ENCODE measurements at regions not wholly inside any gene's neighbourhood (a gene's known extent, or its start where the extent isn't known, plus 50 kb on each side); places are given as distances from the start of the nearest gene placed in this dataset.

DNA sequence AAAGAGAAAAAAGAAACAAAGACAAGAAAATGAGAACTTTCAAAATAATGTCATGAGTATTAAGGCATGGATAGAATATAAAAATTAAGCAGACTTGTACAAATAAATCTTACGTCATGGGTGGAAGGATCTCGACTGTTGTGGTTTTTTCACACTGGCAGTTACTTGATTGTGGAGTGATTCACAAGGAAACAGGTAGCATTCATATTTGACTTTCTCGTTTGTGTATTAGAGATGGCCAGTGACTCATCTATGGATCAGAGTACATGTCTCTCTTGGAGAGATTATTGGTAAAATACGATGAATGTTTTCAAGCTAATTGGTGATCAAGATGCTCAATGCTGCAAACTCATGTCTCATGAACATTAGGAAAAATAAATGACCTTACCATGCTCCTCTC is 564.3 kb downstream of the GATA3 start:
- no peak overlapping the region for H3K4me3 ChIP-seq (ENCODE audit: low read length in 2 of 2)
- peaks cover 0 to 1% of the 10 kb centered on the region in 2 donors for H3K9me3 ChIP-seq (ENCODE audit: control insufficient read depth in 2 of 2, insufficient read depth in 1 of 2, low read length in 1 of 2)
- H3K27me3 ChIP-seq (ENCODE audit: control insufficient read depth in 2 of 2, insufficient read depth in 1 of 2, low read length in 1 of 2) = no peaks in the 10 kb centered on the region
- H3K27ac ChIP-seq (ENCODE audit: low read depth in 1 of 2, low read length in 1 of 2) = no peak overlapping the region
- H3K4me1 ChIP-seq (ENCODE audit: control insufficient read depth in 2 of 2, insufficient read depth in 2 of 2, low read length in 2 of 2) = no peaks in the 10 kb centered on the region
- DNase-seq (ENCODE audit: low read depth in 6 of 9, low spot score in 9 of 9) = no peak
- no peaks in the 10 kb centered on the region for H3K36me3 ChIP-seq (ENCODE audit: control insufficient read depth in 2 of 2, insufficient read depth in 2 of 2, low read length in 1 of 2)
- 92% methylated on average over 4 of the region's 4 CpGs for WGBS

DNA sequence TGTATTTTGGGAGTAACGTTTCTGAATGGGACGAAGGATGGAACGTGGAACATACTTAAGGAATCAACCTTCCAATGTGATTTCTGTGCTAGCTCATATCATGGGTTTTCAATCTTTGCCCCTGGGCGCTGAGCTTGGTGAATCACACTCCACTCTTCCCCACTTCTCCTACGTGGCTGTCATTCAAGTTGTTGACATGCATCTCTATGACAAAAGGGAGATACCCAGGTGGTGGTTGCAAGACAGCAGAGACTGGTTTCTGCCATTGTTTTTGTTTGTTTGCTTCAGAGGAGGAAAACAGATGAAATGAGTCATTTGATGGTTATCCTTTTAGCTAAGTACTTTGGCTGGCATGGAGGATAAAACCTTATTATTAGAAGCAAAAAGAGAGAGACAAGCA is 573.9 kb downstream of the GATA3 start:
- WGBS = 93% methylated on average over 5 of the region's 5 CpGs
- H3K4me3 ChIP-seq (ENCODE audit: low read length in 2 of 2) = no peak overlapping the region
- H3K27ac ChIP-seq (ENCODE audit: low read depth in 1 of 2, low read length in 1 of 2) = no peak overlapping the region

DNA sequence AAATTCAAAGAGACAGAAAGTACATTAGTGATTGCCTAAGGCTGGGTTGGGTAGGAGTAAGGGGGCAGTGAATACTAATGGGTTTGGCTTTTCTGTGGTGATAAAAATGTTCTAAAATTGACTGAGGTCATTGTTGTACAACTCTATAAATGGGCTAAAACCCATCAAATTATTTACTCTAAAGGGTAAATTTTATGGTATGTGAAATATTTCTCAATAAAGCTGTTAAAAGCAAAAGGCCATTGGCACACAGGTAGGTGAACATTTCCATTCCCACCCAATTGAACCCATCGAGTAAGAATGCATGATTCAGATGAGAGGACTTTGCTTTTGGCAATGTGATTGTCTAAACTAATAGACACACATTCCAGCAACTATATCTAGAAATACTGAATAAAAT is 579.4 kb downstream of the GATA3 start:
- Histone ChIP-seq H3K27ac (ENCODE audit: low read depth in 1 of 2, low read length in 1 of 2) (no peak overlapping the region), H3K27me3 (ENCODE audit: control insufficient read depth in 2 of 2, insufficient read depth in 1 of 2, low read length in 1 of 2) (no peaks in the 10 kb centered on the region), H3K4me1 (ENCODE audit: control insufficient read depth in 2 of 2, insufficient read depth in 2 of 2, low read length in 2 of 2) (no peaks in the 10 kb centered on the region), H3K9me3 (ENCODE audit: control insufficient read depth in 2 of 2, insufficient read depth in 1 of 2, low read length in 1 of 2) (no peaks in the 10 kb centered on the region), H3K36me3 (ENCODE audit: control insufficient read depth in 2 of 2, insufficient read depth in 2 of 2, low read length in 1 of 2) (no peaks in the 10 kb centered on the region), H3K4me3 (ENCODE audit: low read length in 2 of 2) (no peak overlapping the region)
- DNase-seq (ENCODE audit: low read depth in 6 of 9, low spot score in 9 of 9) = no peak
- WGBS = 94% methylated on average over 1 of the region's 1 CpG

More for the DNA sequence above, 573.9 kb downstream of the GATA3 start:
- H3K4me1 ChIP-seq (ENCODE audit: control insufficient read depth in 2 of 2, insufficient read depth in 2 of 2, low read length in 2 of 2) = no peaks in the 10 kb centered on the region
- H3K27me3 ChIP-seq (ENCODE audit: control insufficient read depth in 2 of 2, insufficient read depth in 1 of 2, low read length in 1 of 2) = no peaks in the 10 kb centered on the region
- H3K9me3 ChIP-seq (ENCODE audit: control insufficient read depth in 2 of 2, insufficient read depth in 1 of 2, low read length in 1 of 2) = no peaks in the 10 kb centered on the region
- H3K36me3 ChIP-seq (ENCODE audit: control insufficient read depth in 2 of 2, insufficient read depth in 2 of 2, low read length in 1 of 2) = no peaks in the 10 kb centered on the region
- no peak for DNase-seq (ENCODE audit: low read depth in 6 of 9, low spot score in 9 of 9)

- no peak for DNase-seq (ENCODE audit: low read depth in 6 of 9, low spot score in 9 of 9)
- H3K27ac ChIP-seq (ENCODE audit: low read depth in 1 of 2, low read length in 1 of 2) = no peak overlapping the region
- H3K27me3 ChIP-seq (ENCODE audit: control insufficient read depth in 2 of 2, insufficient read depth in 1 of 2, low read length in 1 of 2) = no peaks in the 10 kb centered on the region
- H3K4me3 ChIP-seq (ENCODE audit: low read length in 2 of 2) = no peak overlapping the region
- no peaks in the 10 kb centered on the region for H3K4me1 ChIP-seq (ENCODE audit: control insufficient read depth in 2 of 2, insufficient read depth in 2 of 2, low read length in 2 of 2)
- H3K36me3 ChIP-seq (ENCODE audit: control insufficient read depth in 2 of 2, insufficient read depth in 2 of 2, low read length in 1 of 2) = no peaks in the 10 kb centered on the region
- no peaks in the 10 kb centered on the region for H3K9me3 ChIP-seq (ENCODE audit: control insufficient read depth in 2 of 2, insufficient read depth in 1 of 2, low read length in 1 of 2)
- WGBS = 97% methylated on average over 9 of the region's 9 CpGs
Measured at GRCh38 chr10:8636371-8636770, 581.9 kb downstream of the GATA3 start.

DNA sequence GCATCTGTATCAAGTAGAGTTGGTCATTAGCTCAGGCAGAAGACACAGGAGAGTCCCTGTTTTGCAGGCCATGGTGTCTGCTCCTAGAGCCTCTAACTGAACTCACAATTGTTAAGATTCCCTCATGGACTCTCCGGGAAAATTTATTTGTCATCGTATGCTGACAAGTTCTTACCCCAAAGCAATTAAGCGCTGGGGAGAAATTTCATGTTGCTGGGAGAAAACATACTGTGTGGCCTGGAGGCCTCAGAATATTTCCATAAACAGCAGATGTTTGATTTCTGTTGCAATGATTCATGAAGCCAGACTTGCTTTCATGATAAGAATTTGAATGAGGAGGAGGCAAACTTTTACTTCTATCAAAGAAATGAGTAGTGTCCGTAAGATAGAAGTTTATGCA is 583.2 kb downstream of the GATA3 start:
- 97% methylated on average over 4 of the region's 4 CpGs for WGBS
- Histone ChIP-seq H3K27ac (ENCODE audit: low read depth in 1 of 2, low read length in 1 of 2) (no peak overlapping the region), H3K36me3 (ENCODE audit: control insufficient read depth in 2 of 2, insufficient read depth in 2 of 2, low read length in 1 of 2) (no peaks in the 10 kb centered on the region), H3K9me3 (ENCODE audit: control insufficient read depth in 2 of 2, insufficient read depth in 1 of 2, low read length in 1 of 2) (no peaks in the 10 kb centered on the region), H3K4me1 (ENCODE audit: control insufficient read depth in 2 of 2, insufficient read depth in 2 of 2, low read length in 2 of 2) (no peaks in the 10 kb centered on the region), H3K27me3 (ENCODE audit: control insufficient read depth in 2 of 2, insufficient read depth in 1 of 2, low read length in 1 of 2) (no peaks in the 10 kb centered on the region), H3K4me3 (ENCODE audit: low read length in 2 of 2) (no peak overlapping the region)
- no peak for DNase-seq (ENCODE audit: low read depth in 6 of 9, low spot score in 9 of 9)

DNA sequence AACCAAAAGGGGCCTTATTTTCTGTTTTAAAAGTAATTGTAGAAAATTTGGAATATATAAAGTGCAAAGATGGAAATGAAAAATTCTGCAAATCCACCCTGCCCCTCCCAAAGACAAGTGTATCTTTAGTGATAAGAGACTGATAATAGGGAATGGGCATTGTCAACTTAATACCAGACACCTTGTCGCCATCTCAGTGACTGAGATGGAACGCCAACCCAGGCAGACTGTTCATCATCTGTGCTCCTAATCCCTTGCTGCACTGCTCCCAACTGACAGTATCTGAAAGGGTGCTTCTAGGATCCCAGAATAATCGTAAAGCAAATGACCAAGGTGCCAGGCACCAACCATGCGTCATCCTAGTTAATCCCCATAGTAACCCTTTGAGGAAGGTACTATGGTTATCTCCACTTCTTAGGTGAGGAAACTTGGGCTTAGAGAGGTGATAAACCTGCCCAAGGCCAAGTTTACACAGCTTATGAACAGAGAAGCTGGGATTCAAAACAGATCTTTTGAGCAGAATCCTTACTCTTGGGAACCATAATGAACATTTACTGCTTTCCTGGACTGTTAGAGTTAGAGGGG is 583.7 kb downstream of the GATA3 start:
- Histone ChIP-seq H3K36me3 (ENCODE audit: control insufficient read depth in 2 of 2, insufficient read depth in 2 of 2, low read length in 1 of 2) (no peaks in the 10 kb centered on the region), H3K4me3 (ENCODE audit: low read length in 2 of 2) (no peak overlapping the region), H3K9me3 (ENCODE audit: control insufficient read depth in 2 of 2, insufficient read depth in 1 of 2, low read length in 1 of 2) (no peaks in the 10 kb centered on the region), H3K4me1 (ENCODE audit: control insufficient read depth in 2 of 2, insufficient read depth in 2 of 2, low read length in 2 of 2) (no peaks in the 10 kb centered on the region), H3K27me3 (ENCODE audit: control insufficient read depth in 2 of 2, insufficient read depth in 1 of 2, low read length in 1 of 2) (no peaks in the 10 kb centered on the region), H3K27ac (ENCODE audit: low read depth in 1 of 2, low read length in 1 of 2) (no peak overlapping the region)
- DNase-seq (ENCODE audit: low read depth in 6 of 9, low spot score in 9 of 9) = no peak
- 98% methylated on average over 4 of the region's 4 CpGs for WGBS

DNA sequence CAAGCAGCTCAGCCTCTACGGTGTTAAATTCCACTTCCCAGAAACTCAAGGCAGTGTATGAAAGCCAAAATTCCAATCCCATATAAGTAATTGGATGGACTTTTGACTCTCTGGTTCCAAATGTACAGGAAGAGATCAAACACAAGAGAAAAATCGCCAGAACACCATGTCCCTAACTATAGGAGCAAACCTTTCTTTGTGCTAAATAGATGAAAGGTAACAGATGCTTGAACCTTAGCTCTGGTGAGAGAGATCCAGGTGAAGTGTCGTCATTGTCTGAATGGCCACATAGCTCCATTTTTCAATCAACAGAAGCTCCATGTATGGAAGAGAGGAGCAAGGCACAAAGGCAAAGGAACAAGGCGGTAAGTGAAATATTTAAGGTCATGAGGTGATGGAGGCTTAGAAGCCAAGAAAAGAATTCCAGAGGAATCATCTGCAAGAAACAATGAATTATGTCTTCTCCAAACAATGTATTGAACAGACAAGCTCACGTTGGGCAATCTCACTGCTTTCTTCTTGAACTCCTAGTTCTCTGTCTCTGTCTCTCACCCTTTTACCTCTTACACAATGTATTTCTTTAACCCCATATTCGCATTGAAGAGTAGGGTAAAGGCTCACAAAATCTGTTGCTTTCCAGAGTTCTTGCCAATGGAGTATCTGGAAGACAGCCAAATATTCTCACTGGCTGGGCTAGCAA is 585.1 kb downstream of the GATA3 start:
- H3K9me3 ChIP-seq (ENCODE audit: control insufficient read depth in 2 of 2, insufficient read depth in 1 of 2, low read length in 1 of 2) = no peaks in the 10 kb centered on the region
- no peaks in the 10 kb centered on the region for H3K36me3 ChIP-seq (ENCODE audit: control insufficient read depth in 2 of 2, insufficient read depth in 2 of 2, low read length in 1 of 2)
- no peak overlapping the region for H3K4me3 ChIP-seq (ENCODE audit: low read length in 2 of 2)
- no peak overlapping the region for H3K27ac ChIP-seq (ENCODE audit: low read depth in 1 of 2, low read length in 1 of 2)
- no peak for DNase-seq (ENCODE audit: low read depth in 6 of 9, low spot score in 9 of 9)
- H3K4me1 ChIP-seq (ENCODE audit: control insufficient read depth in 2 of 2, insufficient read depth in 2 of 2, low read length in 2 of 2) = no peaks in the 10 kb centered on the region
- no peaks in the 10 kb centered on the region for H3K27me3 ChIP-seq (ENCODE audit: control insufficient read depth in 2 of 2, insufficient read depth in 1 of 2, low read length in 1 of 2)
- WGBS = 94% methylated on average over 6 of the region's 6 CpGs

- Histone ChIP-seq H3K36me3 (ENCODE audit: control insufficient read depth in 2 of 2, insufficient read depth in 2 of 2, low read length in 1 of 2) (no peaks in the 10 kb centered on the region), H3K4me1 (ENCODE audit: control insufficient read depth in 2 of 2, insufficient read depth in 2 of 2, low read length in 2 of 2) (no peaks in the 10 kb centered on the region), H3K27me3 (ENCODE audit: control insufficient read depth in 2 of 2, insufficient read depth in 1 of 2, low read length in 1 of 2) (no peaks in the 10 kb centered on the region), H3K27ac (ENCODE audit: low read depth in 1 of 2, low read length in 1 of 2) (no peak overlapping the region), H3K4me3 (ENCODE audit: low read length in 2 of 2) (no peak overlapping the region), H3K9me3 (ENCODE audit: control insufficient read depth in 2 of 2, insufficient read depth in 1 of 2, low read length in 1 of 2) (no peaks in the 10 kb centered on the region)
- DNase-seq (ENCODE audit: low read depth in 6 of 9, low spot score in 9 of 9) = no peak
- WGBS = 95% methylated on average over 3 of the region's 3 CpGs
Measured at GRCh38 chr10:8640301-8640700, 585.8 kb downstream of the GATA3 start.

DNA sequence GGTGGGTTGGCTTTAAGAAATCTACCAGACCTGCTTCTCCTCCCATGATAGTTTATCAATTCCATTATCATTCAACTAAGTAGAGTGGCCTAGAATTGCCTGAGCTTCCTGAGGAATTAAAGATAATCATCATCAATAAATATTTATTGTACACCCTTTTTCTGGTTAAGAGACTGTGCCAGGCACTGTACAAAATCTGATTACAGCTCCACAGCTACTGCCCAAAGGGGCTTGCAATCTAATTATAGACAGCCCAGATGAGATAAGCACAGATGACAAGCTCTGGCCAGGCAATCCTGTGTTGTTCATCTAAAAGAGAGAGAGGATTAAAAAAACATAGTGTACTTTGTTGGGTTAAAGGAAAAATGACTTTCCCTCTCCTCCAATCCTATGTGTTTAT is 586.4 kb downstream of the GATA3 start:
- Histone ChIP-seq H3K36me3 (ENCODE audit: control insufficient read depth in 2 of 2, insufficient read depth in 2 of 2, low read length in 1 of 2) (no peaks in the 10 kb centered on the region), H3K9me3 (ENCODE audit: control insufficient read depth in 2 of 2, insufficient read depth in 1 of 2, low read length in 1 of 2) (no peaks in the 10 kb centered on the region), H3K4me1 (ENCODE audit: control insufficient read depth in 2 of 2, insufficient read depth in 2 of 2, low read length in 2 of 2) (no peaks in the 10 kb centered on the region), H3K27me3 (ENCODE audit: control insufficient read depth in 2 of 2, insufficient read depth in 1 of 2, low read length in 1 of 2) (no peaks in the 10 kb centered on the region), H3K4me3 (ENCODE audit: low read length in 2 of 2) (no peak overlapping the region), H3K27ac (ENCODE audit: low read depth in 1 of 2, low read length in 1 of 2) (no peak overlapping the region)
- no peak for DNase-seq (ENCODE audit: low read depth in 6 of 9, low spot score in 9 of 9)
